A549 (cell line): ENCODE measurements at regions not wholly inside any gene's neighbourhood (a gene's known extent, or its start where the extent isn't known, plus 50 kb on each side); places are given as distances from the start of the nearest gene placed in this dataset.
A peak's percentile ranks its signal among the peaks of the same experiment; 100 is the strongest.

ENCODE experiments used
- ATAC-seq, 2 experiments: fragments of 200-7000 bp in 1 of 2; fragments of >200 bp in 1 of 2; cut with Nextera tagmentation in 1 of 2; cut with Tn5 transposase in 1 of 2; 3 replicates each; pipeline versions ENCODE4 v1.8.0 to v1.9.1; 2018 to 2020; ENCODE audit warnings: mild to moderate bottlenecking in 1 of 2, moderate library complexity in 1 of 2
- CTCF ChIA-PET: fragments of 300-600 bp; sonication (Branson Sonifier 250); formaldehyde crosslinking; extraction: SDS; loops from one replicate; lab custom pipeline; 2021; ENCODE audit warnings: antibody characterized with exemption, inconsistent platforms; lab: Yijun Ruan, JAX
- POLR2A ChIA-PET: fragments of 350-600 bp; formaldehyde crosslinking; extraction: SDS; loops from one replicate; lab custom pipeline; 2021; ENCODE audit warnings: antibody characterized with exemption, inconsistent platforms; lab: Yijun Ruan, JAX
- DNase-seq, 2 experiments: peaks; one replicate each; pipeline versions ENCODE4 v3.0.0 to v3.0.0-alpha.2; 2011 to 2016; ENCODE audit warnings: low read depth in 1 of 2, low spot score in 1 of 2
- FAIRE-seq: peaks from 2 replicates; lab custom pipeline; 2011; peaks lifted over from hg19 to GRCh38; lab: Jason Lieb, UNC
- H3K27ac ChIP-seq, 2 experiments: fragments of >200 bp; sonication (Bioruptor Twin); formaldehyde crosslinking; 3 replicates each; pipeline ENCODE4 v1.5.1; 2016 to 2017
- H3K4me1 ChIP-seq: fragments of >200 bp; sonication (Bioruptor Twin); formaldehyde crosslinking; 3 replicates; pipeline ENCODE4 v1.6.1; 2016
- H3K4me2 ChIP-seq: fragments of >200 bp; sonication (Bioruptor Twin); formaldehyde crosslinking; 3 replicates; pipeline ENCODE4 v1.6.1; 2016
- H3K4me3 ChIP-seq: fragments of >200 bp; sonication (Bioruptor Twin); formaldehyde crosslinking; 3 replicates; pipeline ENCODE4 v1.5.1; 2016
- H3K9me3 ChIP-seq: fragments of >200 bp; sonication (Bioruptor Twin); formaldehyde crosslinking; 3 replicates; pipeline ENCODE4 v1.6.1; 2016
- ATOH8 ChIP-seq: fragments of 250-450 bp; sonication (Bioruptor Pico); IDR thresholded peaks from 2 replicates; pipeline ENCODE4 v1.5.0; 2020; ENCODE audit warnings: low read depth, mild to moderate bottlenecking, moderate library complexity
- BHLHE40 ChIP-seq: IDR thresholded peaks from 2 replicates; pipeline ENCODE4 v1.6.1; 2012; ENCODE audit warnings: low read depth, low read length, inconsistent platforms
- CBX8 ChIP-seq: fragments of 200-600 bp; sonication (generic); IDR thresholded peaks from 2 replicates; pipeline ENCODE4 v1.6.1; 2016
- CHD2 ChIP-seq: fragments of 150-350 bp; IDR thresholded peaks from 2 replicates; pipeline ENCODE4 v1.6.1; 2014; ENCODE audit warnings: low read length; ENCODE audit not compliant: partially characterized antibody
- CTCF ChIP-seq: fragments of >200 bp; sonication (Bioruptor Twin); formaldehyde crosslinking; IDR thresholded peaks from 3 replicates; pipeline ENCODE4 v1.5.1; 2016
- E2F6 ChIP-seq: IDR thresholded peaks from 2 replicates; pipeline ENCODE4 v1.6.1; 2012; ENCODE audit warnings: low read depth, borderline replicate concordance
- EHMT2 ChIP-seq: fragments of 200-600 bp; sonication (generic); IDR thresholded peaks from 2 replicates; pipeline ENCODE4 v1.6.1; 2016; ENCODE audit warnings: antibody characterized with exemption, low read depth, mild to moderate bottlenecking, moderate library complexity
- EP300 ChIP-seq, 2 experiments: fragments of >200 bp; sonication (Bioruptor Twin); formaldehyde crosslinking; IDR thresholded peaks; 2 replicates in 1 of 2; 3 replicates in 1 of 2; pipeline ENCODE4 v1.6.1; 2016 to 2017
- ESRRA ChIP-seq: fragments of 150-350 bp; IDR thresholded peaks from 2 replicates; pipeline ENCODE4 v1.6.1; 2014; ENCODE audit warnings: mild to moderate bottlenecking, low read length, borderline replicate concordance
- FOSL2 ChIP-seq, 2 experiments: fragments of 450-650 bp in 1 of 2; fragments of >200 bp in 1 of 2; sonication (Bioruptor Twin) in 1 of 2; formaldehyde crosslinking; IDR thresholded peaks; 2 replicates each; pipeline versions ENCODE4 v1.5.0 to v1.6.1; 2016 to 2020; ENCODE audit warnings: mild to moderate bottlenecking in 1 of 2, moderate library complexity in 1 of 2
- GATA3 ChIP-seq: IDR thresholded peaks from 2 replicates; pipeline ENCODE4 v1.6.1; 2012; ENCODE audit warnings: borderline replicate concordance
- HES2 ChIP-seq: fragments of >200 bp; sonication (Bioruptor Twin); formaldehyde crosslinking; IDR thresholded peaks from 2 replicates; pipeline ENCODE4 v1.6.1; 2016
- HEYL ChIP-seq: fragments of 250-450 bp; sonication (Bioruptor Pico); IDR thresholded peaks from 2 replicates; pipeline ENCODE4 v1.8.0; 2021; ENCODE audit warnings: mild to moderate bottlenecking, moderate library complexity
- HOXB5 ChIP-seq: fragments of 250-450 bp; sonication (Bioruptor Pico); IDR thresholded peaks from 2 replicates; pipeline ENCODE4 v1.5.0; 2020; ENCODE audit warnings: mild to moderate bottlenecking, moderate library complexity
- JUN ChIP-seq, 2 experiments: fragments of >200 bp; sonication (Bioruptor Twin); formaldehyde crosslinking; IDR thresholded peaks; 2 replicates in 1 of 2; 3 replicates in 1 of 2; pipeline ENCODE4 v1.6.1; 2016 to 2017
- JUNB ChIP-seq: fragments of >200 bp; sonication (Bioruptor Twin); formaldehyde crosslinking; IDR thresholded peaks from 2 replicates; pipeline ENCODE4 v1.6.1; 2016
- KDM1A ChIP-seq: fragments of 200-600 bp; sonication (generic); IDR thresholded peaks from 2 replicates; pipeline ENCODE4 v1.6.1; 2016; ENCODE audit warnings: low read depth, mild to moderate bottlenecking
- MAX ChIP-seq: IDR thresholded peaks from 2 replicates; pipeline ENCODE4 v1.6.1; 2012
- MAZ ChIP-seq: fragments of 150-350 bp; IDR thresholded peaks from 2 replicates; pipeline ENCODE4 v1.6.1; 2014; ENCODE audit warnings: antibody characterized with exemption, low read depth, low read length, borderline replicate concordance
- MYC ChIP-seq: IDR thresholded peaks from 2 replicates; pipeline ENCODE4 v1.6.1; 2012; ENCODE audit warnings: mild to moderate bottlenecking, inconsistent platforms, low read length, improper control_type of control experiment, borderline replicate concordance
- NFE2L2 ChIP-seq: fragments of 150-350 bp; conservative IDR thresholded peaks from 2 replicates; pipeline ENCODE4 v1.6.1; 2014; ENCODE audit warnings: low read length
- NPAS2 ChIP-seq: fragments of 250-450 bp; sonication (Bioruptor Pico); IDR thresholded peaks from 2 replicates; pipeline ENCODE4 v1.8.0; 2022; ENCODE audit warnings: mild to moderate bottlenecking, moderate library complexity, borderline replicate concordance
- PBX3 ChIP-seq: IDR thresholded peaks from 2 replicates; pipeline ENCODE4 v1.6.1; 2012
- PHF8 ChIP-seq: fragments of 200-600 bp; sonication (generic); IDR thresholded peaks from 2 replicates; pipeline ENCODE4 v1.6.1; 2016; ENCODE audit warnings: low read depth, mild to moderate bottlenecking, antibody characterized with exemption, moderate library complexity, borderline replicate concordance
- POLR2A ChIP-seq: IDR thresholded peaks from 2 replicates; pipeline ENCODE4 v1.6.1; 2012; ENCODE audit warnings: mild to moderate bottlenecking, low read length
- REST ChIP-seq: fragments of 200-600 bp; sonication (generic); IDR thresholded peaks from 2 replicates; pipeline ENCODE4 v1.6.1; 2016; ENCODE audit warnings: antibody characterized with exemption, mild to moderate bottlenecking, moderate library complexity
- SMC3 ChIP-seq: fragments of >200 bp; sonication (Bioruptor Twin); formaldehyde crosslinking; IDR thresholded peaks from 3 replicates; pipeline ENCODE4 v1.6.1; 2018; ENCODE audit warnings: inconsistent platforms
- SREBF2 ChIP-seq: fragments of 450-650 bp; IDR thresholded peaks from 2 replicates; pipeline ENCODE4 v1.6.1; 2014; ENCODE audit warnings: mild to moderate bottlenecking, moderate library complexity
- TP53 ChIP-seq: fragments of 250-450 bp; sonication (Bioruptor Pico); IDR thresholded peaks from 2 replicates; pipeline ENCODE4 v1.5.0; 2021; ENCODE audit warnings: mild to moderate bottlenecking, moderate library complexity
- USF2 ChIP-seq: fragments of 450-650 bp; IDR thresholded peaks from 2 replicates; pipeline ENCODE4 v1.6.1; 2014; ENCODE audit warnings: antibody characterized with exemption
- ZC3H11A ChIP-seq: fragments of 450-650 bp; IDR thresholded peaks from 2 replicates; pipeline ENCODE4 v1.6.1; 2014; ENCODE audit warnings: antibody characterized with exemption, mild to moderate bottlenecking
- ZSCAN20 ChIP-seq: fragments of 250-450 bp; sonication (Bioruptor Pico); IDR thresholded peaks from 2 replicates; pipeline ENCODE4 v1.8.0; 2022; ENCODE audit warnings: mild to moderate bottlenecking, moderate library complexity
- WGBS: methylation state at CpG from one replicate; pipeline ENCODE4 v1.1.6; 2017; ENCODE audit errors: missing lambda C conversion rate; 5-methylcytosine and 5-hydroxymethylcytosine counted together

GRCh38 chr13:94858856-94859255, 146.5 kb upstream of the SOX21 start:
- no peak for TF ChIP-seq SREBF2
- TF ChIP-seq MAX, result no peak
- TF ChIP-seq ESRRA, result no peak
- no peak for TF ChIP-seq E2F6
- no peak for TF ChIP-seq HES2
- no peak for TF ChIP-seq MYC
- no peak for TF ChIP-seq CTCF
- TF ChIP-seq EP300 (IDR thresholded peaks at IDR 0.05), result no peak
- no peak for TF ChIP-seq CBX8
- TF ChIP-seq PBX3, result no peak
- TF ChIP-seq JUNB, result no peak
- TF ChIP-seq NFE2L2, result no peak
- no peak for TF ChIP-seq ZC3H11A
- TF ChIP-seq MAZ, result no peak
- TF ChIP-seq JUN (IDR thresholded peaks at IDR 0.05), result no peak
- TF ChIP-seq BHLHE40, result no peak
- TF ChIP-seq HOXB5 (CRISPR knock-in tag), result no peak
- no peak for TF ChIP-seq GATA3
- no peak for TF ChIP-seq EHMT2
- DNase-seq, result no peak
- Histone ChIP-seq H3K27ac (no peak overlapping the region), H3K4me3 (no peak overlapping the region), H3K4me2 (no peak overlapping the region), H3K9me3 (no peaks in the 10 kb centered on the region), H3K4me1 (no peaks in the 10 kb centered on the region)
- ChIA-PET POLR2A (no interaction called here), CTCF (no interaction called here)
- ATAC-seq, result no peak
- FAIRE-seq, result no peak
- 83% methylated on average over 4 of the region's 4 CpGs for WGBS

- CTCF ChIA-PET, result no interaction called here
- TF ChIP-seq JUNB (no peak), POLR2A (no peak), FOSL2 (IDR thresholded peaks at IDR 0.05) (no peak), FOSL2 (CRISPR knock-in tag; IDR thresholded peaks at IDR 0.05) (no peak), MYC (no peak), KDM1A (no peak), NPAS2 (no peak), ZSCAN20 (CRISPR knock-in tag) (no peak), EHMT2 (no peak), HEYL (CRISPR knock-in tag) (no peak), CHD2 (no peak), USF2 (no peak), REST (no peak), SMC3 (no peak), PHF8 (no peak), ATOH8 (no peak), TP53 (no peak), GATA3 (no peak)
Measured at GRCh38 chr13:94854688-94855087, 142.3 kb upstream of the SOX21 start.

More at GRCh38 chr13:94854688-94855087, 142.3 kb upstream of the SOX21 start:
- 25% methylated on average over 1 of the region's 1 CpG for WGBS
- Histone ChIP-seq H3K4me2 (no peak overlapping the region), H3K27ac (no peak overlapping the region), H3K4me1 (no peaks in the 10 kb centered on the region), H3K4me3 (no peak overlapping the region), H3K9me3 (no peaks in the 10 kb centered on the region)
- no peak for ATAC-seq
- DNase-seq, result peak in 1 of 2 experiments; percentile 1
- FAIRE-seq, result no peak
- POLR2A ChIA-PET, result no interaction called here
